M059J (cell line): ENCODE measurements at regions not wholly inside any gene's neighbourhood (a gene's known extent, or its start where the extent isn't known, plus 50 kb on each side); places are given as distances from the start of the nearest gene placed in this dataset.

Source experiments
- DNase-seq: peaks from one replicate; pipeline ENCODE4 v3.0.0-alpha.2; 2012; ENCODE audit warnings: low read depth

GRCh38 chr18:72601481-72601880, 57.3 kb upstream of the CBLN2 start:
- no peak for DNase-seq
